Right ventricle myocardium inferior (tissue), 1 donor: ENCODE measurements at regions not wholly inside any gene's neighbourhood (a gene's known extent, or its start where the extent isn't known, plus 50 kb on each side); places are given as distances from the start of the nearest gene placed in this dataset.
"Not testable (repeated sequence)": the region's sequence is repeated elsewhere in the genome, so short reads cannot be mapped to it uniquely, and the experiment has no call there.

Source experiments
- ATAC-seq: fragments of 200-7000 bp; cut with Tn5 transposase; one replicate; pipeline ENCODE4 v1.9.1; 2020; ENCODE audit warnings: mild to moderate bottlenecking, moderate library complexity
- DNase-seq: peaks from one replicate; pipeline ENCODE4 v3.0.0; 2021; ENCODE audit errors: missing footprints
- intact Hi-C: fragments of 100-400 bp; cut with DNase I; formaldehyde crosslinking; loops from one replicate; pipeline ENCODE4 v1.11.0; 2022
- donor health status: DM: no; HTN: yes; CAD: no; lungs with severe emphysema.

DNA sequence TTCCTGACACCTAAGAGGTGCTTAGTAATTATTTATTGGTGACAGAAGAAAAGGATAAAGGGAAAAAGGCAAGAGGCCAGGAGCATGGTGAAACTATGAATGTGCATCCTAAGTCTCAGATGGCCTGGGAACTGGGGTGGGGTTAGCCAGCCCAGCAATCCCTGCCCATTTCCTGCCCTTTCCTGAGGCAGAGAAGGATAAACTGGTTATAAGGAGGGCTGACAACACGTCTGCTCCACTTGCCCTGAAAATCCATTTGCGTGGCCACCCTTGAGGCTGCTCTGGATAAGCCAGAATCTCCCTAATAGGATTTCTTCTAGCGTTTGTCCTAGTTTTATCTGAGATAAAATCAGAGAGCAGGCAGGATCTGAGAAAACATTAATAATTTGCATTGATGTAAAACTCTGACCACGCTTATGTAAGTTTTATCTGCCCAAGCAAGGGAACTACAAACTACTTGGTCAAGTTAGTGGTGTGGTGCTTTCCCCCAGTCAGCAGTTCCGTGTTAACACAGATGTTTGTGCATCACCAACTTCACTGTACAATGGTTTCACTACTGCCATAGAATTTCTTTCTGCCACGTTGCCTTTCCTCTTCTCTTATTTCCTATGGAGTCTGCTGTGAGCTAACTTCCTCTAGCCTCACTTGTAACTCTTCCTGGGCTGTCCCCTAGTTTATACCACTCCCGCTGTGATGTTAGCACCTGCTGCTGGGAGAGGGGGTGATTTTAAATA is 392.7 kb downstream of the RPS29 start:
- intact Hi-C loops: no loop called here
- DNase-seq: no peak
- no peak for ATAC-seq

DNA sequence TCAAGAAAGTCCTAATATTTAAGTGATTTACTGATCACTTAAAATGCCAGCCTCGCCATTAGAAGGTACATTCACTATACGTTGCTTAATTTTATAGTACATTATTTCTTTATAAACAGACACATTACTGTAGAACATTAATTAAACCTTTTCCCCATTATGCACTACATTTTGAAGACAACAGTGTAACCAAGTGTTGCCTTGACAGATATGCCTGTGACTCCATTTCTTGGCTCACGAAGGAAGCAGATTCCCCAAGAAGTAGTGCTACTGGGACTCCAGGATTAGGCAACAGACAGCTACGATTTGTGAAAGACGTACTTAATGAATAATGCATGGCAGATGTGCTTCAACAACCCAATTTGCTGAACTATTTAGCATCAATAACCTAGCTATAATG is 394.8 kb downstream of the RPS29 start:
- no peak for ATAC-seq
- no peak for DNase-seq
- intact Hi-C loops: no loop called here

GRCh38 chr14:49189375-49189774 is 396.8 kb downstream of the RPS29 start:
- DNase-seq (no peak), ATAC-seq (no peak)
- intact Hi-C loops: no loop called here

DNA sequence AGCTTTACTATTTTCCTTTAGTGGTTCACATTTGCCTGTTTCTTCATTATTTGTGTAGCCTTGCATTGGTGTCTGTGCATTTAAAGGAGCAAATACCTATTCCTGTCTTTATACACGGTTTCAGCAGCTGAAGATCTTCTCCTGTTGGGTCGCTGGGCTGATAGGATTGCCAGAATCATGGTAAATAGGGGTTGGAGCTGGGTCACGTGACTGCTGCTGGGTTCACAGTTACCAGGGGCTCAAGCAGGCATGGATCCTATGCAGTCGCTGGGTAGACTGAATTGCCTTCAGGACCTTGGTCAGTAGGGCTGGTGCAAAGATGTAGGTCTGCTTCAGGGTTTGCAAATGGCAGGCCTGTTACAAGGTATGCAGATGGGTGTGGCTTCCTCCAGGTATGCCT is 398.4 kb downstream of the RPS29 start:
- DNase-seq (no peak), ATAC-seq (no peak)
- intact Hi-C loops: no loop called here

GRCh38 chr14:49173765-49174373 is 412.3 kb downstream of the RPS29 start:
- ATAC-seq: no peak
- intact Hi-C loops: loop anchor here (10.0 kb wide), 1 partner anchor 1259 kb away; no protein-coding TSS in a partner anchor
- no peak for DNase-seq

GRCh38 chr14:49164074-49164473 is 422.1 kb downstream of the RPS29 start:
- ATAC-seq (no peak), DNase-seq (no peak)
- intact Hi-C loops: no loop called here

DNA sequence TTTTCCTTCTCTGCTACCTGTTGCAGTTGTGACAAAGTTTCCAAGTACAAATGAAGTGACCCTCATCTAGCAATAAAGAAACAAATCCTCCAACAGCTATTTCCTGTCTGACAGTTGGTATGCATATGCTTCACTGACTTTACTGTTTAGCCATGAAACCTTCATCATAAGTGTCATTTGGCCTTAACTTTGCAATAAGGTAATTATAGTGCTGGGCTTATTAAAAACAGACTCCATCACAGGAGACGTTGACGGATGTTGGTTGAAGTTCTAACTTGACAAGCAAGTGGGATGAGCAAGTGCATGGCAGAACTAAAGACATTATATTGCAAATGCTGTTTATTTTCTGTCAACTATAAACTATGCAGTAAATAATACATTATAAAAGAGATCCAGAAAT is 425.2 kb downstream of the RPS29 start:
- ATAC-seq (no peak), DNase-seq (no peak)
- intact Hi-C loops: no loop called here

DNA sequence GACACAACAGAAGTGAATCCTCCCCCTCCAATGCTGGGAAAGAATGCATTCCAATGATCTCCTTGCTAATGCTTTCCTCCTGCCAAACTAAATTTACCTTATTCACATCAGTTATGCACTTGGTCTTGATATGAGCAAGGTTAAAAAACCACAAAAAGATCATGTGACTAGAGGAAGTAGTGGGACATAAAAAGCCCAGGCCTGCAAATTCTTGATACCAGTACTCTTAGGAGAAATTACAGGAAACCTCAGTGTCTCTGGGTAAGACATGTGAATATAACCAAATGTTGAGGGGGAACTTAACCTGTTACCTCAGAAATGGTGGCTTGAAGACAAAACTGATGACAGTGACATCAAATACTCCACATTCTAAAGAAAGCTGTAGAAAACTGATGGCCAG is 427.1 kb downstream of the RPS29 start:
- DNase-seq (no peak), ATAC-seq (no peak)
- intact Hi-C loops: no loop called here

- ATAC-seq (no peak), DNase-seq (no peak)
- intact Hi-C loops: no loop called here
Observed at GRCh38 chr14:49139593-49139992, 446.6 kb downstream of the RPS29 start.

DNA sequence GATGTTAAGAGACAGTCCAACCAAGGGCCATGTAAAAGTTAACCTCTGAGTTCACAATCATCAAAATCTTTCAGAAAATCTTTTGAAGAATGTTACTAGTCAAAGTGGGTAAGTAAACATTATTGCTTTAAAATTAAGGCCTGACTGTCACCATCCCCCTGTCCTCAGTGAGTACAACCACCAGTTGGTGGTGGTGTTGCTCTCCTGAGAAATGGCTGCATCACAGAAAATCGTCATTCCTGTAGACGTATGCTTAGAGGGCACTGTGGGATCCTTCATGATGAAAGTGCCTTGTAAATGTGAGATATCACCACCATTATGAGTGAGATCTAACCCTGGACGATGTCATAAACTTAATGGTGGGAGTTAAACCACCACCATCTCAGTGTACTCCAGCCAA is 451.2 kb downstream of the RPS29 start:
- no peak for ATAC-seq
- DNase-seq: no peak
- intact Hi-C loops: no loop called here

- intact Hi-C loops: no loop called here
- DNase-seq: no peak
- ATAC-seq: no peak
Observed at GRCh38 chr14:49121246-49121645, 464.9 kb downstream of the RPS29 start.

DNA sequence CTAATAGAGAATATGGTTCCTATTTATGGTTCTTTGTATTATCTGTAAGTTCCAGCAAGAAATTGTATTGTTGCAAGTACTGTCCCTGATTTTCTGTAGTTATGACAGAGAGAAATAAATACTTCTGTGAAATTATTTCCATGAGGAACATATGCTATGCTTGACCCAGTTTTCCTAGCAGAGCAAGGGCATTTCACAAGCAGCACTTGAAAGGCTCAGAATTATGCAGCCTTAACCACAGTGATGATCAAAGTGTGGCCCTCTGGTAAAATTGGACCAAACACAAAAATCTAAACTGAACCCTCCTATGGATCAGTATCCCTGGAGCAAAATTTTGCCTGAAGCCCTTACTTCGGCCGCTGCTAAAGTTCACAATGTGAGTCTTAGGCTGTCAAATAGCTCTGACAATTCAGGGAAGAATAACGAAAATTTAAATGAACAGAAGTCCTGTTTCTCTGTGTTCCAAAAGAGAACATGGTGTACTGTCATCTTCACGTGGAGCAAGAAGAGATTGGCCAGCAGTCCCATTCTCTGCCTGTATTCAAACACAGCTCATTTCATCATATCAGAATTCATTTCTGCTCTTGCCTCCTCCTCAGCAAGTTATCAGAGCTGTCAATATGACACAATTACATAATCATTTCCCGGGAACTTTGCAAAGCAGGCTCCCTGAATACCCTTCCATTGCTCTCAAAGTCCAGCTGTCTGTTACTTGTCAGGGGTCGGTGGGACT is 471.9 kb downstream of the RPS29 start:
- intact Hi-C loops: no loop called here
- ATAC-seq (peak; percentile 39), DNase-seq (no peak)

- intact Hi-C loops: no loop called here
- ATAC-seq (no peak), DNase-seq (no peak)
Observed at GRCh38 chr14:49106741-49107667, 479.2 kb downstream of the RPS29 start.

DNA sequence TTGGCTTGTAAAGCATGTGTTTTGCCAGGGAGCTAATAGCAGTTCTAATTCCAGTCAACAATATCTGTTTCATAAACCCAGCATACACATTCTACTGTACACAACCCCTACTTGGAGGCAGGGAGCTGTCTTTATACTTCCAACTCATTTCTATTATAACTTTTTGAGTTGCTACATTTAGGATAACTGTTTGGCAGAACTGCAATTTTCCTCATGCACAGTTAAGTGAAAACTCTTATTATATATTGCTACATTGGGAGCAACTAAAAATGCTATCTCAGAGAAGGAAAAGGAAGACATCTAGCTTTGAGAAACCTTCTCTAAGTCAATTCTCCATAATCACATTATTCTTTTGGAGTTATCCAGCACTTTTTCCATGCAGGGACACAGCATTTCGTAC is 480.2 kb downstream of the RPS29 start:
- no peak for ATAC-seq
- intact Hi-C loops: no loop called here
- no peak for DNase-seq

GRCh38 chr14:49105512-49105911 is 480.7 kb downstream of the RPS29 start:
- intact Hi-C loops: no loop called here
- no peak for DNase-seq
- no peak for ATAC-seq

GRCh38 chr14:49092345-49092744 is 493.8 kb downstream of the RPS29 start:
- DNase-seq (no peak), ATAC-seq (no peak)
- intact Hi-C loops: no loop called here

- intact Hi-C loops: no loop called here
- DNase-seq (no peak), ATAC-seq (no peak)
Observed at GRCh38 chr14:49089107-49089506, 497.1 kb downstream of the RPS29 start.

- intact Hi-C loops, ATAC-seq, DNase-seq: not testable (repeated sequence)
Observed at GRCh38 chr14:49073292-49073691, 512.9 kb downstream of the RPS29 start.

GRCh38 chr14:49058511-49058910 is 527.7 kb downstream of the RPS29 start:
- ATAC-seq (no peak), DNase-seq (no peak)
- intact Hi-C loops: no loop called here
